GM04503 (cell line): ENCODE measurements at regions not wholly inside any gene's neighbourhood (a gene's known extent, or its start where the extent isn't known, plus 50 kb on each side); places are given as distances from the start of the nearest gene placed in this dataset.
"Not testable (repeated sequence)": the region's sequence is repeated elsewhere in the genome, so short reads cannot be mapped to it uniquely, and the experiment has no call there.

Source experiments
- DNase-seq: peaks from one replicate; pipeline ENCODE4 v3.0.0-alpha.2; 2012; ENCODE audit warnings: low read depth

- no peak for DNase-seq
Observed at GRCh38 chr15:87722941-87723691, 533.4 kb downstream of the NTRK3 start.

GRCh38 chr15:87720235-87720634 lies 536.3 kb downstream of the NTRK3 start:
- no peak for DNase-seq

- no peak for DNase-seq
Observed at GRCh38 chr15:87716422-87716821, 540.1 kb downstream of the NTRK3 start.

- no peak for DNase-seq
Observed at GRCh38 chr15:87715252-87715651, 541.3 kb downstream of the NTRK3 start.

- DNase-seq = no peak
Observed at GRCh38 chr15:87713475-87713879, 543.1 kb downstream of the NTRK3 start.

- no peak for DNase-seq
Observed at GRCh38 chr15:87712211-87712610, 544.3 kb downstream of the NTRK3 start.

- DNase-seq = no peak
Observed at GRCh38 chr15:87711026-87711425, 545.5 kb downstream of the NTRK3 start.

- DNase-seq = peak; percentile 41
Observed at GRCh38 chr15:87710406-87710805, 546.1 kb downstream of the NTRK3 start.

GRCh38 chr15:87707566-87708130 lies 548.9 kb downstream of the NTRK3 start:
- no peak for DNase-seq

- DNase-seq = no peak
Observed at GRCh38 chr15:87707071-87707470, 549.5 kb downstream of the NTRK3 start.

- no peak for DNase-seq
Observed at GRCh38 chr15:87706001-87706400, 550.5 kb downstream of the NTRK3 start.

- no peak for DNase-seq
Observed at GRCh38 chr15:87704276-87704675, 552.3 kb downstream of the NTRK3 start.

GRCh38 chr15:87703327-87704111 lies 553.0 kb downstream of the NTRK3 start:
- no peak for DNase-seq

- no peak for DNase-seq
Observed at GRCh38 chr15:87702270-87702669, 554.3 kb downstream of the NTRK3 start.

GRCh38 chr15:87698467-87698866 lies 558.1 kb downstream of the NTRK3 start:
- not testable (repeated sequence) for DNase-seq

- DNase-seq = peak; percentile 29
Observed at GRCh38 chr15:87689716-87690115, 566.8 kb downstream of the NTRK3 start.

GRCh38 chr15:87687523-87687870 lies 569.0 kb downstream of the NTRK3 start:
- no peak for DNase-seq

GRCh38 chr15:87686841-87687522 lies 569.6 kb downstream of the NTRK3 start:
- DNase-seq = no peak

GRCh38 chr15:87686339-87686738 lies 570.2 kb downstream of the NTRK3 start:
- no peak for DNase-seq

- no peak for DNase-seq
Observed at GRCh38 chr15:87682527-87682926, 574.0 kb downstream of the NTRK3 start.

- DNase-seq = no peak
Observed at GRCh38 chr15:87681104-87681503, 575.4 kb downstream of the NTRK3 start.

GRCh38 chr15:87680208-87680607 lies 576.3 kb downstream of the NTRK3 start:
- DNase-seq = peak; percentile 8

- no peak for DNase-seq
Observed at GRCh38 chr15:87675271-87675670, 581.3 kb downstream of the NTRK3 start.
